ENCODE measurements at regions not wholly inside any gene's neighbourhood (a gene's known extent, or its start where the extent isn't known, plus 50 kb on each side); places are given as distances from the start of the nearest gene placed in this dataset.

DNA sequence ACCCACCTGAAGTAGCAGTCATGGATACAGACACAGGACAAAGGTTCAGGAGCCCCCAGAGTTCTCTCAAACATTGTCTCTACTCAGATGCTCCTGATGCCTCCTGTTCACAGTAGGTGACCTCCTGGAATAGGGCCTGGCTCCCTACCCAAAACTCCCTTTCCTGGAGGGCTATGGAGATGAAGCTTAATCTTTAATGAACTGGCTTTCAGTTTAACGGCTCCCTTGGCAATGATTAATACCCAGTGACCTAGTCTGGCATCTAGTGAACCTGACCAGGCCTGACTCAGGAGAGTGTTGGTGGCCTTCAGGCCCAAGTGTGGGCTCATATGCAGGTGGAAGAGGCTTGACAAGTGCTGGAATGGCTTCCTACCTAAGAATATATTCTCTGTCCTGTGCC is 65.2 kb upstream of the TRABD2B start:
- TF ChIP-seq POLR2AphosphoS5 (IDR thresholded peaks at IDR 0.05) (no peak), POLR2A (IDR thresholded peaks at IDR 0.05) (no peak)
- TF ChIP-seq, protein P1, sequence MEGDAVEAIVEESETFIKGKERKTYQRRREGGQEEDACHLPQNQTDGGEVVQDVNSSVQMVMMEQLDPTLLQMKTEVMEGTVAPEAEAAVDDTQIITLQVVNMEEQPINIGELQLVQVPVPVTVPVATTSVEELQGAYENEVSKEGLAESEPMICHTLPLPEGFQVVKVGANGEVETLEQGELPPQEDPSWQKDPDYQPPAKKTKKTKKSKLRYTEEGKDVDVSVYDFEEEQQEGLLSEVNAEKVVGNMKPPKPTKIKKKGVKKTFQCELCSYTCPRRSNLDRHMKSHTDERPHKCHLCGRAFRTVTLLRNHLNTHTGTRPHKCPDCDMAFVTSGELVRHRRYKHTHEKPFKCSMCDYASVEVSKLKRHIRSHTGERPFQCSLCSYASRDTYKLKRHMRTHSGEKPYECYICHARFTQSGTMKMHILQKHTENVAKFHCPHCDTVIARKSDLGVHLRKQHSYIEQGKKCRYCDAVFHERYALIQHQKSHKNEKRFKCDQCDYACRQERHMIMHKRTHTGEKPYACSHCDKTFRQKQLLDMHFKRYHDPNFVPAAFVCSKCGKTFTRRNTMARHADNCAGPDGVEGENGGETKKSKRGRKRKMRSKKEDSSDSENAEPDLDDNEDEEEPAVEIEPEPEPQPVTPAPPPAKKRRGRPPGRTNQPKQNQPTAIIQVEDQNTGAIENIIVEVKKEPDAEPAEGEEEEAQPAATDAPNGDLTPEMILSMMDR (IDR thresholded peaks at IDR 0.05), result no peak
- Histone ChIP-seq H3K27me3 (replicated peaks; ENCODE audit: insufficient read depth) (no peaks in the 10 kb centered on the region), H3K4me1 (replicated peaks) (no peaks in the 10 kb centered on the region), H3K27ac (no peak overlapping the region), H3K36me3 (no peaks in the 10 kb centered on the region), H3K4me3 (no peak overlapping the region), H3K9me3 (no peaks in the 10 kb centered on the region)
- intact Hi-C loops (cut with DNase I), result loop anchor here (5.0 kb wide), 2 partner anchors 65 to 320 kb away; partner anchors contain the start of gene TRABD2B
- 0% methylated on average over 1 of the region's 1 CpG for WGBS
- no peak for DNase-seq (ENCODE audit: low spot score)

DNA sequence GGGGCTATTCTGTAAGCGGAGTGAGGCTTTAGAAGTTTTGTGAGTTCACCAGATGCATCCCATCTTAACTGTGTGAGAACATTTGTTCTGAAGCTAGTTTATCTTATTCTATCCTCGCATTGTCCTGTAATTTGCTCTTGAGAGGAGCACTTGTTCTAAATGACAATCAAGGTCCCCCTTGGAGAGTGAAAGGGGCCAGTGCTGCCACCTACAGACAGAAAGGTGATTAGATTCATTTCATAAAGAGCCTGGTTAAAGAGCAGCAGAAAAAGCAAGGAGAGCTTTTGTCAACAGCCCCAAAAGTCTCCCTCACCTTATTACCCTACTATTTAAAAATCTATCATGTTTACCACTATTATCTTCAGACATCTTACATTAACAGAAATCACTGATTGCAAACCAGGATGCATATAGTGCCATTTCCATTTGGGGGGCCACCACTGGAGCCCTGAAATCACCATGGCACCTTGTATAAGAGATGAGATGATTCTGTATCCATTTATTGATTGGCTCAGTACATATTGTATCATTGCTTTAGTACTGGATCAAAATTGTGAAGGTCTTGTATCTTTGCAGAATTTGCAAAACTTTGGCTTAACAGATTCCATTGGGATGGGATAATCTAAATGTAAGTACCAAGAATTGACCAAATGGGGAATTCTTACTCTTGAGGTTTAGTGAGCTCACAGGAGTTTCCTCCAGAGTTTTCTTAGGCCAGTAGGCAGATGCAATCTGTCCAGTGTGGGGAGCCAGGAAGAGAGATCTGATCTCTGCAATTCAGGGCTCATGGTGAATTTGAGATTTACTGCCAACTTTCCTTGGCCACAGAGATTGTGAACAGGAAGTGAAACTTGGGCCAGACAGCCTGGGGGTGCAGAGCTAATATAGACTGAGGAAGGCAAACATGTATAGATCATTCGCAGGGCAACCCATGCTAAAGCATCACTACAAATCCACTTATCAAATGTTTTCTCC is 64.3 kb upstream of the TRABD2B start:
- WGBS, result 50% methylated on average over 3 of the region's 3 CpGs
- Histone ChIP-seq H3K27me3 (replicated peaks; ENCODE audit: insufficient read depth) (no peaks in the 10 kb centered on the region), H3K4me3 (no peak overlapping the region), H3K27ac (no peak overlapping the region), H3K4me1 (replicated peaks) (no peaks in the 10 kb centered on the region), H3K9me3 (no peaks in the 10 kb centered on the region), H3K36me3 (no peaks in the 10 kb centered on the region)
- TF ChIP-seq POLR2A (IDR thresholded peaks at IDR 0.05), result no peak
- TF ChIP-seq, protein P1 (IDR thresholded peaks at IDR 0.05), result peak in 3 of 4 experiments; percentile 56 to 68 (median 62)
- intact Hi-C loops (cut with DNase I), result loop anchor here (5.0 kb wide), 2 partner anchors 64 to 319 kb away; partner anchors contain the start of gene TRABD2B
- peak; percentile 59 for DNase-seq (ENCODE audit: low spot score)

DNA sequence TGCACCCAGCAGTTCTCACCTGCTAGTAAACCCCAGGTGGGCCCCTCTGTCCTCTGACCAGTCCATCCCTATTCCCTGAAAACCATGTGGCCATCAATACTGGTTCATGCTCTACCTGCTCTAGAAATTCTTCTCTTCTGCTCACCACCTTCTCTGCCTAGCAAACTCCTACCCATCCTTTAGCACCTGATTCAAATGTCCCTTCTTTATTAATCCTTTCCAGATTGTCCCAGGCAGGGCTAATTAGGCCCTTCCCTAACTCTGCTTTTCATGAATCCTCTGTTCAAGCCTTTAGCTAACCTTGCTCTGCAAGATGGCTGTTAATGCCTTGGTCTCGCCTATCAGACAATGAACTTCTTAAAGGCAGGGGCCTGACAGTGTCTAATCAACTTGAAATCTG is 62.1 kb upstream of the TRABD2B start:
- Histone ChIP-seq H3K9me3 (no peaks in the 10 kb centered on the region), H3K27ac (no peak overlapping the region), H3K4me1 (replicated peaks) (no peaks in the 10 kb centered on the region), H3K36me3 (no peaks in the 10 kb centered on the region), H3K4me3 (no peak overlapping the region), H3K27me3 (replicated peaks; ENCODE audit: insufficient read depth) (no peaks in the 10 kb centered on the region)
- no peak for DNase-seq (ENCODE audit: low spot score)
- intact Hi-C loops (cut with DNase I), result no loop called here
- 96% methylated on average over 1 of the region's 1 CpG for WGBS
- TF ChIP-seq POLR2A (IDR thresholded peaks at IDR 0.05) (no peak), POLR2AphosphoS5 (IDR thresholded peaks at IDR 0.05) (no peak)
- TF ChIP-seq, protein P1 (IDR thresholded peaks at IDR 0.05), result no peak

DNA sequence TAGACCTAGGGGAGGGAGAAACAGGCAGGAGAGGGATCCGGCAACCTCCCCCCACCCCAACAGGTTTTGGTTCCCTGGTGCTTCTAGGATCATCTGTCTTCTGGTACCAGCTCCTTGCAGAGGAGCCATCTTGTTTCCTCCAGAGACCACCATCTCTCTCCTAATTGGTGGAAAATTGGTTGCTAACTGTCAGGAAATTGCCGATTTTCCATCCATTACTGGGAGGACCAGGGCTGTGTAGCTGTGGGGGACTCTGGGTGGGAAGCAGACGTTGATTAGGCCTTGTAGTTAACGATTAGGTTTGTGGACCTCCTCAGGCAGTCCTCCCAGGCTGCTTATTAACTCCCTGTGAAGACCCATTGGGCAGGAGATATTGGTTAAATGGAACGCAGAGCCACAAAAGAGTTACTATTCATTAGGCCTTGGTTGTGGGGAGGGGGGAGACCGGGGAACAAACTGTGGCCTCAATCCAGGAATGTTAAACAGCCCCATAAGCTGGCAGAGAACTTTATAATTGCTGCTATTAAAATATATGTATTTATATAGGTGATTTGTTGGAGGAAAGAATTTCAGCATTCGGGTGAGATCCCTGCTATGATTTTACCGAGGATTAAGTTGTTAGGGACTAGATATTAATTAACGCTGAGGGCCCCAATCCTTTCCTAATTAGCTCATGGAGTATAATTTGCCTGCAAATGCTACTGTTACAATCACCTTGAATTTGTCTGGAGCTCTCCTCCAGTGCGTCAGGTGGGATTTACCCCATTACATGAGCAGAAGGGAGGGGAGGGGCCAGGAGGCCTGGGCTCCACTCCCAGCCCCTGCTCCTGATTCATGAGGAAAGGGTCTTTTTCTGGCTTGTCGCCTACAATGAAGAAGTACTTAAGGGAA is 61.2 kb upstream of the TRABD2B start:
- DNase-seq (ENCODE audit: low spot score), result no peak
- TF ChIP-seq POLR2AphosphoS5 (IDR thresholded peaks at IDR 0.05) (no peak), POLR2A (IDR thresholded peaks at IDR 0.05) (no peak)
- TF ChIP-seq, protein P1 (IDR thresholded peaks at IDR 0.05), result no peak
- Histone ChIP-seq H3K27ac (no peak overlapping the region), H3K4me3 (no peak overlapping the region), H3K4me1 (replicated peaks) (no peaks in the 10 kb centered on the region), H3K9me3 (no peaks in the 10 kb centered on the region), H3K27me3 (replicated peaks; ENCODE audit: insufficient read depth) (no peaks in the 10 kb centered on the region), H3K36me3 (no peaks in the 10 kb centered on the region)
- intact Hi-C loops (cut with DNase I), result no loop called here
- 78% methylated on average over 11 of the region's 11 CpGs for WGBS
